ACC112 (cell line): ENCODE measurements at regions not wholly inside any gene's neighbourhood (a gene's known extent, or its start where the extent isn't known, plus 50 kb on each side); places are given as distances from the start of the nearest gene placed in this dataset.
"Not testable (repeated sequence)": the region's sequence is repeated elsewhere in the genome, so short reads cannot be mapped to it uniquely, and the experiment has no call there.

Experiments used
- H2AFZ ChIP-seq: fragments of 200-600 bp; sonication (generic); one replicate; pipeline ENCODE4 v1.6.0; 2017; ENCODE audit warnings: antibody characterized with exemption, low read length; ENCODE audit not compliant: unreplicated experiment
- H3K27ac ChIP-seq: fragments of 200-600 bp; sonication (generic); 2 replicates; pipeline ENCODE4 v1.5.1; 2014; ENCODE audit warnings: low read depth, mild to moderate bottlenecking, antibody characterized with exemption, low read length, moderate library complexity
- H3K27me3 ChIP-seq: fragments of 200-600 bp; sonication (generic); 2 replicates; pipeline ENCODE4 v1.6.1; 2014; ENCODE audit warnings: mild to moderate bottlenecking, antibody characterized with exemption, low read length, moderate library complexity, mixed read lengths; ENCODE audit not compliant: insufficient read depth
- H3K36me3 ChIP-seq: fragments of 200-600 bp; sonication (generic); 2 replicates; pipeline ENCODE4 v1.6.1; 2016; ENCODE audit warnings: mild to moderate bottlenecking, antibody characterized with exemption, low read length, moderate library complexity, mixed read lengths; ENCODE audit not compliant: insufficient read depth
- H3K4me1 ChIP-seq: fragments of 200-600 bp; sonication (generic); one replicate; pipeline ENCODE4 v1.6.1; 2016; ENCODE audit warnings: low read length, mixed read lengths; ENCODE audit not compliant: insufficient read depth, unreplicated experiment, control insufficient read depth
- H3K4me3 ChIP-seq: fragments of 200-600 bp; sonication (generic); 2 replicates; pipeline ENCODE4 v1.5.1; 2014; ENCODE audit warnings: mild to moderate bottlenecking, low read depth, low read length
- H3K79me2 ChIP-seq: fragments of 200-600 bp; sonication (generic); one replicate; pipeline ENCODE4 v1.6.0; 2016; ENCODE audit warnings: low read length; ENCODE audit not compliant: control insufficient read depth, unreplicated experiment, insufficient read depth

DNA sequence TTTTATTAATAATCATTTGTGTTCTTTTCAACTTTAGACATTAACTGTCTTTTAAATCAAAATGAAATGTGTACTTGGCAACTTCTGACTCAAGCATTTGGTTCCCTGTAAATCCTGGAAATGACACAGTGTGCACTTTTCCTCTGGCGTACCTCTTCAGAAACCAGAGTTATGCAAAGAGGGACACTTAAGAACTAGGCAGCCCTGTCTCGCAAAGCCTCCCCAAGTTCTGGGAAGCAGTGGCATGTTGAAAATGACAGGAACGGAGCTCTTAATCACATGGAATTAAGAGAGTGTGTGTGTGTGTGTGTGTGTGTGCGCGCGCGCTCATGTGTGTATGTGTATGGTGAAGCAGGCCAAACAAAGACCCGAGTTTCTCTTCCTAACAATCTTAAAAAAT, 707.4 kb downstream of the MECOM start:
- Histone ChIP-seq H3K27me3 (no peaks in the 10 kb centered on the region), H2AFZ (no peak overlapping the region), H3K36me3 (no peaks in the 10 kb centered on the region), H3K4me3 (no peak overlapping the region), H3K4me1 (no peaks in the 10 kb centered on the region), H3K79me2 (no peaks in the 10 kb centered on the region), H3K27ac (no peak overlapping the region)

DNA sequence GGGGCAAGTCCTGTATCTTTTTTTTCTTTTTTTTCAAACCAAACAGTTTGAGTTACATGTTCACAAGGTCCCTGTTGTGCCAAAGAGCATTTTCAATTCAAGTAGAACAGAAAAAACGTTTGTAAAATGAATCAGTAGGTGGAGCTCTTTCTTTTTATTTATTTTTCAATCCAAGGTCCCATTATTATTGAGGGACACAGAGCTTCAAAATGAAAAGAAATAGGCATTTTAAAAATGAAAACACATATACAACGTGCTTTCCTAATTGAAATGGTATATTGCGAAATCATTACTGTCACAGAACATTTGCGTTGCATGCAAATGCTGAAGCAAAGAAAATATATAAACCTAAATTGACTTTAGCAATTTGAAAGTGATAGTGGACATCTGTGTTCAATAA, 711.0 kb downstream of the MECOM start:
- Histone ChIP-seq H3K79me2 (no peaks in the 10 kb centered on the region), H2AFZ (peak overlapping the region; percentile 63), H3K27ac (no peak overlapping the region), H3K4me1 (no peaks in the 10 kb centered on the region), H3K27me3 (no peaks in the 10 kb centered on the region), H3K36me3 (no peaks in the 10 kb centered on the region), H3K4me3 (peak overlapping the region; percentile 30; the same call in 1 of the 2 replicates)

DNA sequence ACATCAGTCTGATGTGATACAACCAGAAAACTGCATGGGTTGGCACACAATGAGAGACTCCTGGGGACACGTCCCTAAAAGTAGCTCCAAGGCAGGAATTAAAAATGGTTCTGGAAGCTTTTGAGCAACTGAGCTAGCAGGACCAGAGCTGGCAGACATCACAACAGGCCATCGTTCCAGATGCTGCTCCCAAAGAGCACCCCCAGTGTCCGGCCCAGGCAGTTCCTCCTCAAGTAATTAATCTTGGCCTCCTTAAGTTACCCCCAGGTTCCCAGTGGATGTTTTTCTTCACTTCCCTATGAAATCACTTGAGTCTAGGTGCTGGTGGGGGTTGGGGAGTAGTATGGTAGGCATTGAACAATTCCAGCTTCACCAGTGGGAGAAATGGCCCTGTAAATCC, 711.6 kb downstream of the MECOM start:
- H2AFZ ChIP-seq: peak overlapping the region; percentile 63

DNA sequence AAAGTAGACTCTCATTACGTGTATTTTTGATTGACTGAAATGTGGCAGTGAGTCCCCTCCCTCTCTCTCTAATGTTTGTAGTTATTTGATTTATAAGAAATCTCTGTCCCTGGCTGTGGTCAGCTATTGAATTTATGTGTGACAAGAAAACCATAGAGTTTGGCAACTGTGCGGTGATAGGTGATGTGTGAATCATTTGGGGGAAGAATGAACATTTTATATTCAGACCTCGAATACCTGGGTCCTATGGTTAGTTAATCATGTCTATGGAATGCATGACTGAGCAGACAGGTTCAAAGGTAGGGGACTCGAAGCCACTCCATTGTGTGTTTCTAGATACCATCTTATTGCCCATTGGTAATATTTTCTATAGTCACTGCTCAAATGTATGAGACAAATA, 712.1 kb downstream of the MECOM start:
- no peaks in the 10 kb centered on the region for H3K4me1 ChIP-seq
- H3K4me3 ChIP-seq: no peak overlapping the region
- H3K27ac ChIP-seq: no peak overlapping the region
- no peaks in the 10 kb centered on the region for H3K27me3 ChIP-seq
- no peaks in the 10 kb centered on the region for H3K79me2 ChIP-seq
- no peak overlapping the region for H2AFZ ChIP-seq
- no peaks in the 10 kb centered on the region for H3K36me3 ChIP-seq

More for the DNA sequence above, 711.6 kb downstream of the MECOM start:
- Histone ChIP-seq H3K4me1 (no peaks in the 10 kb centered on the region), H3K79me2 (no peaks in the 10 kb centered on the region), H3K4me3 (no peak overlapping the region), H3K27me3 (no peaks in the 10 kb centered on the region), H3K27ac (no peak overlapping the region), H3K36me3 (no peaks in the 10 kb centered on the region)

DNA sequence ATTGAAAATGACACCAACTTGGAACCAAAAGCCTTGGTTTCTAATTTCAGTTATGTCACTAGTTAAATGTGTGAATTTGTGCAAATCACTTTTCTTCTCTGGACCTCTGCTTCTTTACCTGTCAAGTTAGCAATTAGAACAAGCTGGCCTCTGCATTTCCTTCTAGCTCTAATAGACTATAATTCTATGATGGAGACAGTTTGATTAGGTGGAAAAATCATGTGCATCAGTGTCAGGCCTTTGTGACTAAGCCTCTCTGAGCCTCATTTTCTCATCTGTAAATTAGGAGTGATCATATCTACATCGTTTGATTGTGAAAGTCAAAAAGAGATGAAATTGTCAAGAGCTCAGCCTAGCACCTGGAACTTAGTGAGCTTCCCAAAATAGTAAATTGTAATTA, 712.9 kb downstream of the MECOM start:
- Histone ChIP-seq H3K27me3 (no peaks in the 10 kb centered on the region), H3K79me2 (no peaks in the 10 kb centered on the region), H3K36me3 (no peaks in the 10 kb centered on the region), H3K4me3 (no peak overlapping the region), H3K4me1 (no peaks in the 10 kb centered on the region), H2AFZ (no peak overlapping the region), H3K27ac (no peak overlapping the region)

DNA sequence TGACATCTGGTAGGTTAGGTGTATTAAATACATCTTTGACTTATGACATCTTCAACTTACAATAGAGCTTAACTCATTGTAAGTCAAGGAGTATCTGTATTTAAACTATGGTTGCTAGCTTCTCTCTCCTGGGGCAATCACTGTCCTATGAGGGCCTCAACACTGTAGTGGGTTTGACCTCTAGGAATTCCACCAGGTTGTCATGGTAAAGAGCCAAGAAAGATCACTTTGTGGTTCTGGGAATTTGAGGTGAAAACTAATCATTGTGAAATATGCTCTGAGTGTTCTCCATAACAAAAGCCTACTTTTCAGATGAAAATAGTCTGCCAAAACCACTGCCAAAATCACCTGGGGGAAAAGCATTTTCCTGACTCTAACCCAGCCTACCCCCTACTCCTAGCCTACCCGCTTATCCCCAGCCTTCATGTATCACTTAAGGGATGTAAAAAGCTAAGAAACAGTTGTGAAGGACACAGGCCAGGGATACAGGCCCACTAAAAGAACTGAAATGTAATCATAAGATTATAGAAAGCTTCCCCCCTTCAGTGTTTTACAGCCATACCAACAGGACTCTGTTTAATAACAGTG, 723.8 kb downstream of the MECOM start:
- Histone ChIP-seq H3K27me3 (no peaks in the 10 kb centered on the region), H2AFZ (no peak overlapping the region), H3K4me3 (no peak overlapping the region), H3K36me3 (no peaks in the 10 kb centered on the region), H3K27ac (no peak overlapping the region), H3K79me2 (no peaks in the 10 kb centered on the region), H3K4me1 (no peaks in the 10 kb centered on the region)

DNA sequence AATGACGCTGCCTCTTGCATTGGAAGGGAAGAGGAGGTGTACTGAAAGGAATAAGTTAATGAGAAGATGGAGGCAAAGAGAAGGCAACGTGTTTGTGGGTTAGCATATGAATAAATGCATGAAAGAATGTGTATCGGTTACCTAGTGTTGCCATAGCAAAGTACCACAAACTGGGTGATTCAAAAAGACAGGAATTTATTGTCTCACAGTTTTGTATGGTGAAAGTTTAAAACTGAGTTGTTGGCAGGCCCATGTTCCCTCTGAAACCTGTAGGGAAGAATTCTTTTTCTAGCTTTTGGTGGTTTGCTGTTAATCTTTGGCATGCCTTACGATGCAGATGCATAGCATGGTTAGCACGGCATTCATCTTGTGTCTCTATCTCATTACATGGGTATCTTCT, 729.9 kb downstream of the MECOM start:
- no peaks in the 10 kb centered on the region for H3K79me2 ChIP-seq
- no peaks in the 10 kb centered on the region for H3K27me3 ChIP-seq
- no peak overlapping the region for H3K4me3 ChIP-seq
- H3K4me1 ChIP-seq: no peaks in the 10 kb centered on the region
- H3K36me3 ChIP-seq: no peaks in the 10 kb centered on the region
- H3K27ac ChIP-seq: no peak overlapping the region
- H2AFZ ChIP-seq: no peak overlapping the region

DNA sequence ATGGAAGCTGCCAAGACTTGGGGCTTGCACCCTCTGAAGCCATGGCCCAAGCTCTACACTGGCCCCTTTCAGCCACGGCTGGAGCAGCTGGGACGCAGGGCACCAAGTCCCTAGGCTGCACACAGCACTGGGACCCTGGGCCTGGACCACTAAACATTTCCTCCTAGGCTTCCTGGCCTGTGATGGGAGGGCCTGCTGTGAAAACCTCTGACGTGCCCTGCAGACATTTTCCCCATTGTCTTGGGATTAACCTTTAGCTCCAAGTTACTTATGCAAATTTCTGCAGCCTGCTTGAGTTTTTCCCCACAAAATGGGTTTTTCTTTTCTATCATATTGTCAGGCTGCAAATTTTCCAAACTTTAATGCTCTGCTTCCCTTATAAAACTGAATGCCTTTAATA, 733.5 kb downstream of the MECOM start:
- not testable (repeated sequence) for H3K36me3 ChIP-seq, H3K27ac ChIP-seq, H2AFZ ChIP-seq, H3K27me3 ChIP-seq, H3K4me3 ChIP-seq, H3K4me1 ChIP-seq, H3K79me2 ChIP-seq

DNA sequence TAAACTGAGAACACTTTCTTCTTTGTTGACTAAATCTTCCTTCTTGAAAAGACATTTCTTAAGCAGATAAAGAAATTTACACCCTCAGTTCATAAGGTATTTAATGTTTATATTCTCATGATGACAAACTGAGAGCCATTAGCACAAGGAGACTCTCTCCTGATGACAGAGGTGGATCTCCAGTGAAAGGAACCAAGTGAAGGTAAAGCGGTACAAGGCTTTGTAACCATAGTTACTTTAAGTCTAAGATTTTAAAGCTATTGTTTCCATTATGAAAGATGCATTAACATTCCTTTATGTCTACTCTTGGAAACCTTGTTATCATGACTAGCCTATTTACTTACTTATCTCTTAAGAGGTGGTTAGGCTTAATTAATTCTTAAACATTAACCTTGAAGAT, 737.1 kb downstream of the MECOM start:
- no peak overlapping the region for H2AFZ ChIP-seq
- no peaks in the 10 kb centered on the region for H3K79me2 ChIP-seq
- H3K27me3 ChIP-seq: no peaks in the 10 kb centered on the region
- no peaks in the 10 kb centered on the region for H3K36me3 ChIP-seq
- H3K4me3 ChIP-seq: no peak overlapping the region
- no peaks in the 10 kb centered on the region for H3K4me1 ChIP-seq
- H3K27ac ChIP-seq: no peak overlapping the region

DNA sequence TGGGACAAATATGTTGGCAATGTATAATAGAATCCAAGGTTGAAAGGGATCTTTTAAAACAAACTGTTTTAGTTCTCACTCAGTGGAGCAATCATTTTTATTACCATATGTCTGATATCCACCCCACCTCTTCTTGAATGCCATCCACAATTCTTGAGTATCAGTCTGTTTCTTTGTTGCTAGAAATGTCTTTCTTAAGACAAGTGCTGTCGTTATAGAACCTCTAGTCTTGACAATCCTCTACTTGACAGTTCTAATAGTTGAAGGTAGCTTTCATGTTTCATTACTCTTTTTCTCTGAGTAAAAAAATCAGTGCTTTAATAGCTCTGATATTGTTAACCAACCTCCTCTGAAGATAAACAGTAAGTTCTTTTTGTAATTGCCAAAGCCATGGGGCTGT, 737.9 kb downstream of the MECOM start:
- no peaks in the 10 kb centered on the region for H3K27me3 ChIP-seq
- H3K79me2 ChIP-seq: no peaks in the 10 kb centered on the region
- H3K4me3 ChIP-seq: no peak overlapping the region
- H3K36me3 ChIP-seq: no peaks in the 10 kb centered on the region
- no peak overlapping the region for H2AFZ ChIP-seq
- no peaks in the 10 kb centered on the region for H3K4me1 ChIP-seq
- no peak overlapping the region for H3K27ac ChIP-seq

DNA sequence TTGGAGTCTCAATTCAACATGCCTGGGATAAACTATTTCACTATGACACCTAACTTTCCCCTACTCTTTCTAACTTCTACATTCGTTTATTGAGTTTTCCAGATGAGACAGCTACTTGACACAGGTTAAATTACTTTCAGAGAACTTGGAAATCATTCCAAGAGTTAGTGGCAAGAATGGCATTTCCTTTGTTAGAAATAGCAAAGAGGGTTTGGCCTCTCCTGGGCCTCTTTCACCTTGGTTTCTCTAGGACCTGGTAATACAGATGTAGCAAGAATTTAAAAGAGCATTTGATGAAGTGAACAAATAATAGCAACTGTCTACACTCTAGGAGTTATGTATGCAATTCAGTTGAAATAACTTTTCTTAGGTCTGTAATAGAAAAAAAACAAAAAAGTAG, 748.9 kb downstream of the MECOM start:
- Histone ChIP-seq H3K27me3 (no peaks in the 10 kb centered on the region), H2AFZ (peak overlapping the region; percentile 52), H3K4me1 (peaks cover 9% of the 10 kb centered on the region), H3K36me3 (no peaks in the 10 kb centered on the region), H3K27ac (no peak overlapping the region), H3K79me2 (no peaks in the 10 kb centered on the region), H3K4me3 (no peak overlapping the region)
